Ovary (tissue), 3 donors: ENCODE measurements at regions not wholly inside any gene's neighbourhood (a gene's known extent, or its start where the extent isn't known, plus 50 kb on each side); places are given as distances from the start of the nearest gene placed in this dataset.

ENCODE experiments used
- CTCF ChIP-seq, 3 donors: fragments of 450-650 bp in 2 of 3; fragments of 200-600 bp in 1 of 3; IDR thresholded peaks; one replicate each; pipeline versions ENCODE4 v1.5.1 to v1.8.0; 2016 to 2022; ENCODE audit warnings: antibody characterized with exemption in 3 of 3, mild to moderate bottlenecking in 1 of 3
- EP300 ChIP-seq: sonication (generic); formaldehyde crosslinking; IDR thresholded peaks from one replicate; pipeline ENCODE4 v1.6.1; 2017; ENCODE audit warnings: antibody characterized with exemption
- POLR2A ChIP-seq: fragments of 450-650 bp; IDR thresholded peaks from one replicate; pipeline ENCODE4 v1.6.1; 2017; ENCODE audit warnings: antibody characterized with exemption, mild to moderate bottlenecking, moderate library complexity
- donor health status: DM: no; HTN: no; CAD: no.

GRCh38 chr16:74094514-74094913, 202.1 kb upstream of the PSMD7 start:
- no peak for TF ChIP-seq CTCF (IDR thresholded peaks at IDR 0.05)
- no peak for TF ChIP-seq POLR2A
- TF ChIP-seq EP300 = no peak
